ENCODE measurements at regions not wholly inside any gene's neighbourhood (a gene's known extent, or its start where the extent isn't known, plus 50 kb on each side); places are given as distances from the start of the nearest gene placed in this dataset.
"Not testable (repeated sequence)": the region's sequence is repeated elsewhere in the genome, so short reads cannot be mapped to it uniquely, and the experiment has no call there.

GRCh38 chr2:102895376-102895775 is 133.5 kb downstream of the TMEM182 start:
- H3K9me3 ChIP-seq, result no peaks in the 10 kb centered on the region
- 21 to 34% (median 24%) methylated on average over 2 of the region's 2 CpGs for WGBS, 5 donors
- no peaks in the 10 kb centered on the region for H3K27me3 ChIP-seq
- intact Hi-C loops (cut with DNase I; ENCODE audit: low total_unique reads), result no loop called here
- H3K36me3 ChIP-seq, result no peaks in the 10 kb centered on the region
- TF ChIP-seq POLR2A (IDR thresholded peaks at IDR 0.05) (no peak), POLR2AphosphoS5 (IDR thresholded peaks at IDR 0.05) (no peak), CTCF (IDR thresholded peaks at IDR 0.05) (no peak), EP300 (IDR thresholded peaks at IDR 0.05) (no peak)
- no peak for DNase-seq
- H3K4me3 ChIP-seq, result no peak overlapping the region
- H3K27ac ChIP-seq, result no peak overlapping the region
- H3K4me1 ChIP-seq, result no peaks in the 10 kb centered on the region

- H3K4me3 ChIP-seq; H3K27me3 ChIP-seq; intact Hi-C loops (cut with DNase I; ENCODE audit: low total_unique reads); H3K27ac ChIP-seq; H3K9me3 ChIP-seq; DNase-seq; H3K36me3 ChIP-seq; H3K4me1 ChIP-seq: not testable (repeated sequence)
- 55 to 67% (median 61%) methylated on average over 2 of the region's 2 CpGs for WGBS, 5 donors
Measured at GRCh38 chr2:102909240-102909639, 147.4 kb downstream of the TMEM182 start.

- 85 to 89% (median 87%) methylated on average over 6 of the region's 6 CpGs for WGBS, 5 donors
Measured at GRCh38 chr2:102910724-102911123, 148.9 kb downstream of the TMEM182 start.

GRCh38 chr2:102915128-102915527 is 153.3 kb downstream of the TMEM182 start:
- Histone ChIP-seq H3K9me3 (peaks cover 0 to 28% (median 14%) of the 10 kb centered on the region in 4 donors), H3K4me3 (no peak overlapping the region), H3K36me3 (no peaks in the 10 kb centered on the region), H3K4me1 (no peaks in the 10 kb centered on the region), H3K27ac (no peak overlapping the region), H3K27me3 (no peaks in the 10 kb centered on the region)
- TF ChIP-seq EP300 (IDR thresholded peaks at IDR 0.05), result no peak
- no peak for TF ChIP-seq POLR2A (IDR thresholded peaks at IDR 0.05)
- TF ChIP-seq POLR2AphosphoS5 (IDR thresholded peaks at IDR 0.05), result no peak
- TF ChIP-seq CTCF (IDR thresholded peaks at IDR 0.05), result no peak
- WGBS, 5 donors, result 84 to 90% (median 85%) methylated on average over 2 of the region's 2 CpGs
- intact Hi-C loops (cut with DNase I; ENCODE audit: low total_unique reads), result no loop called here
- no peak for DNase-seq

More at GRCh38 chr2:102910724-102911123, 148.9 kb downstream of the TMEM182 start:
- H3K27me3 ChIP-seq, result no peaks in the 10 kb centered on the region
- H3K4me1 ChIP-seq, result no peaks in the 10 kb centered on the region
- no peak for DNase-seq
- no peak for TF ChIP-seq POLR2A (IDR thresholded peaks at IDR 0.05)
- no peak for TF ChIP-seq POLR2AphosphoS5 (IDR thresholded peaks at IDR 0.05)
- no peak for TF ChIP-seq EP300 (IDR thresholded peaks at IDR 0.05)
- TF ChIP-seq CTCF (IDR thresholded peaks at IDR 0.05), result no peak
- no peak overlapping the region for H3K4me3 ChIP-seq
- intact Hi-C loops (cut with DNase I; ENCODE audit: low total_unique reads), result no loop called here
- H3K9me3 ChIP-seq, result peaks cover 0 to 4% (median under 1%) of the 10 kb centered on the region in 4 donors
- no peak overlapping the region for H3K27ac ChIP-seq
- no peaks in the 10 kb centered on the region for H3K36me3 ChIP-seq

GRCh38 chr2:102922321-102922720 is 160.5 kb downstream of the TMEM182 start:
- H3K27me3 ChIP-seq, result no peaks in the 10 kb centered on the region
- intact Hi-C loops (cut with DNase I; ENCODE audit: low total_unique reads), result no loop called here
- H3K9me3 ChIP-seq, result peaks cover 0 to 8% (median 1%) of the 10 kb centered on the region in 4 donors
- H3K27ac ChIP-seq, result no peak overlapping the region
- no peaks in the 10 kb centered on the region for H3K4me1 ChIP-seq
- H3K36me3 ChIP-seq, result no peaks in the 10 kb centered on the region
- no peak for DNase-seq
- TF ChIP-seq EP300 (IDR thresholded peaks at IDR 0.05) (no peak), POLR2A (IDR thresholded peaks at IDR 0.05) (no peak), POLR2AphosphoS5 (IDR thresholded peaks at IDR 0.05) (no peak), CTCF (IDR thresholded peaks at IDR 0.05) (no peak)
- 39 to 56% (median 50%) methylated on average over 4 of the region's 4 CpGs for WGBS, 5 donors
- no peak overlapping the region for H3K4me3 ChIP-seq

Measured in stomach (tissue), 8 donors.